DND-41 (cell line): ENCODE measurements at regions not wholly inside any gene's neighbourhood (a gene's known extent, or its start where the extent isn't known, plus 50 kb on each side); places are given as distances from the start of the nearest gene placed in this dataset.

ENCODE experiments used
- ATAC-seq: fragments of 200-7000 bp; cut with Tn5 transposase; 3 replicates; pipeline ENCODE4 v1.9.1; 2021; ENCODE audit warnings: low read depth; ENCODE audit not compliant: insufficient read depth
- DNase-seq: peaks from one replicate; pipeline ENCODE4 v3.0.0-alpha.2; 2020
- H2AFZ ChIP-seq: 2 replicates; pipeline ENCODE4 v1.6.0; 2012; ENCODE audit warnings: low read depth, low read length
- H3K27ac ChIP-seq: 2 replicates; pipeline ENCODE4 v1.5.1; 2012; ENCODE audit warnings: low read length, inconsistent platforms
- H3K27me3 ChIP-seq: fragments of 200-600 bp; sonication (generic); 2 replicates; pipeline ENCODE4 v1.6.0; 2012; ENCODE audit warnings: low read length, mild to moderate bottlenecking, inconsistent platforms; ENCODE audit not compliant: insufficient read depth, poor library complexity
- H3K36me3 ChIP-seq: 2 replicates; pipeline ENCODE4 v1.5.1; 2012; ENCODE audit warnings: low read length, inconsistent platforms; ENCODE audit not compliant: insufficient read depth
- H3K4me1 ChIP-seq: 2 replicates; pipeline ENCODE4 v1.5.1; 2012; ENCODE audit warnings: mild to moderate bottlenecking, low read length; ENCODE audit not compliant: insufficient read depth
- H3K4me2 ChIP-seq: 2 replicates; pipeline ENCODE4 v1.6.0; 2012; ENCODE audit warnings: mild to moderate bottlenecking, moderate library complexity, low read length, inconsistent platforms; ENCODE audit not compliant: insufficient read depth
- H3K4me3 ChIP-seq, 2 experiments: fragments of 200-600 bp in 1 of 2; shearing (Covaris generic) in 1 of 2; 2 replicates each; pipeline ENCODE4 v1.5.1; 2012 to 2016; ENCODE audit warnings: inconsistent platforms in 2 of 2, low read length in 2 of 2, mild to moderate bottlenecking in 2 of 2, low read depth in 1 of 2, moderate library complexity in 1 of 2
- H3K79me2 ChIP-seq: 2 replicates; pipeline ENCODE4 v1.6.0; 2012; ENCODE audit warnings: low read length, inconsistent platforms; ENCODE audit not compliant: insufficient read depth
- H3K9ac ChIP-seq: 2 replicates; pipeline ENCODE4 v1.6.0; 2012; ENCODE audit warnings: low read depth, mild to moderate bottlenecking, inconsistent platforms, low read length, moderate library complexity
- H3K9me3 ChIP-seq: 2 replicates; pipeline ENCODE4 v1.5.1; 2012; ENCODE audit warnings: low read length, moderate library complexity, mild to moderate bottlenecking, inconsistent platforms; ENCODE audit not compliant: insufficient read depth, severe bottlenecking
- H4K20me1 ChIP-seq: 2 replicates; pipeline ENCODE4 v1.6.0; 2012; ENCODE audit warnings: low read length; ENCODE audit not compliant: insufficient read depth
- EZH2 ChIP-seq: IDR thresholded peaks from 3 replicates; pipeline ENCODE4 v1.6.1; 2012; ENCODE audit warnings: borderline replicate concordance, low read depth, mild to moderate bottlenecking, moderate library complexity, low read length, inconsistent platforms; ENCODE audit not compliant: severe bottlenecking
- TF ChIP-seq, protein P1 (sequence below): IDR thresholded peaks from 2 replicates; pipeline ENCODE4 v1.5.1; 2012; ENCODE audit warnings: borderline replicate concordance, low read length, moderate library complexity, mild to moderate bottlenecking; ENCODE audit not compliant: poor library complexity, severe bottlenecking; ENCODE audit errors: extremely low read depth

DNA sequence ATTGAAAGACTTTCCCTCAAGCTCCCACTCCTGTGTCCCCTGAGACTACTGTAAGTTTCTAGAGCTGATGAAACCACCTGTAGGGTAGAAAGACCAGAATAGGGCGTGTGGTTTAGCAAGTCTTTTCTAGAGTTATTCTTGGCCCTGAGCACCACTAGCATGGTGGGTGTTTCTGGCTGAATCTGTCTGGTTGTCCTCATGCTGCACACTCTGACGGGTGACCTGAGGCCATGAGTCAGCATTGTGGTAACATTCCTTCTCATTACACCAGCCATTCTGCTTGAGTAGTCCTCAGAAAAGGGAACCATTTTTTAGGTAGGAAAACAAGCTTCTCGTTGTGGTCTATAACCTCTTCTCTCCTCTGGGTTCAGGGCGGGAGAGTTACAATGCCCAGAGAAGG, 250.3 kb downstream of the SNX13 start:
- no peak for DNase-seq
- Histone ChIP-seq H3K4me3 (no peak overlapping the region), H3K9me3 (no peaks in the 10 kb centered on the region), H3K4me2 (no peak overlapping the region), H3K9ac (no peak overlapping the region), H3K79me2 (no peaks in the 10 kb centered on the region), H2AFZ (no peak overlapping the region), H3K27me3 (no peaks in the 10 kb centered on the region), H3K36me3 (no peaks in the 10 kb centered on the region), H3K27ac (no peak overlapping the region), H4K20me1 (no peaks in the 10 kb centered on the region), H3K4me1 (no peaks in the 10 kb centered on the region)
- no peak for ATAC-seq
- no peak for TF ChIP-seq EZH2
- TF ChIP-seq, protein P1, sequence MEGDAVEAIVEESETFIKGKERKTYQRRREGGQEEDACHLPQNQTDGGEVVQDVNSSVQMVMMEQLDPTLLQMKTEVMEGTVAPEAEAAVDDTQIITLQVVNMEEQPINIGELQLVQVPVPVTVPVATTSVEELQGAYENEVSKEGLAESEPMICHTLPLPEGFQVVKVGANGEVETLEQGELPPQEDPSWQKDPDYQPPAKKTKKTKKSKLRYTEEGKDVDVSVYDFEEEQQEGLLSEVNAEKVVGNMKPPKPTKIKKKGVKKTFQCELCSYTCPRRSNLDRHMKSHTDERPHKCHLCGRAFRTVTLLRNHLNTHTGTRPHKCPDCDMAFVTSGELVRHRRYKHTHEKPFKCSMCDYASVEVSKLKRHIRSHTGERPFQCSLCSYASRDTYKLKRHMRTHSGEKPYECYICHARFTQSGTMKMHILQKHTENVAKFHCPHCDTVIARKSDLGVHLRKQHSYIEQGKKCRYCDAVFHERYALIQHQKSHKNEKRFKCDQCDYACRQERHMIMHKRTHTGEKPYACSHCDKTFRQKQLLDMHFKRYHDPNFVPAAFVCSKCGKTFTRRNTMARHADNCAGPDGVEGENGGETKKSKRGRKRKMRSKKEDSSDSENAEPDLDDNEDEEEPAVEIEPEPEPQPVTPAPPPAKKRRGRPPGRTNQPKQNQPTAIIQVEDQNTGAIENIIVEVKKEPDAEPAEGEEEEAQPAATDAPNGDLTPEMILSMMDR = no peak

DNA sequence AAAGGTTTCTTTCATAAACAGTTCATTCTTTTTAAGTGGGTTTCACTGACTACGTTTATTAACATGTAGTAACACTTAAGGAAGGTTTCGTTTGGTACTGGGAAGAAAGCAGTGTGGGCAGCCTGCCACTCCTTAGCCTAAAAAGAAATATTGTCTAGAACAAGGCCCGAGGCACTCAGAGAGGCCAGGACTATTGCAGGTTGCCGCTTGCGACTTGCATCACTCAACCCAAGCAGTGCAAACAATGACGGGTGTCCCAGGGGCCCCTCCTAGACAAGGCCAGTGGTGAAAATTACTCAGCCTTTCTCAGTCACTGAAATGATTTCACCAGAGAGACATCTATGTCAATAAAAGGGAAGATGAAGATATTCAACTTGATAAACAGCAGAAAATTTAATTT, 243.9 kb downstream of the SNX13 start:
- peaks cover 15% of the 10 kb centered on the region for H3K9me3 ChIP-seq
- no peak overlapping the region for H3K9ac ChIP-seq
- DNase-seq (no peak), ATAC-seq (no peak)
- no peak for TF ChIP-seq EZH2
- TF ChIP-seq, protein P1 = no peak
- H4K20me1 ChIP-seq = no peaks in the 10 kb centered on the region
- H3K4me2 ChIP-seq = no peak overlapping the region
- no peak overlapping the region for H3K4me3 ChIP-seq
- no peaks in the 10 kb centered on the region for H3K79me2 ChIP-seq
- H3K27me3 ChIP-seq = no peaks in the 10 kb centered on the region
- H3K27ac ChIP-seq = no peak overlapping the region
- no peaks in the 10 kb centered on the region for H3K4me1 ChIP-seq
- no peak overlapping the region for H2AFZ ChIP-seq
- no peaks in the 10 kb centered on the region for H3K36me3 ChIP-seq

DNA sequence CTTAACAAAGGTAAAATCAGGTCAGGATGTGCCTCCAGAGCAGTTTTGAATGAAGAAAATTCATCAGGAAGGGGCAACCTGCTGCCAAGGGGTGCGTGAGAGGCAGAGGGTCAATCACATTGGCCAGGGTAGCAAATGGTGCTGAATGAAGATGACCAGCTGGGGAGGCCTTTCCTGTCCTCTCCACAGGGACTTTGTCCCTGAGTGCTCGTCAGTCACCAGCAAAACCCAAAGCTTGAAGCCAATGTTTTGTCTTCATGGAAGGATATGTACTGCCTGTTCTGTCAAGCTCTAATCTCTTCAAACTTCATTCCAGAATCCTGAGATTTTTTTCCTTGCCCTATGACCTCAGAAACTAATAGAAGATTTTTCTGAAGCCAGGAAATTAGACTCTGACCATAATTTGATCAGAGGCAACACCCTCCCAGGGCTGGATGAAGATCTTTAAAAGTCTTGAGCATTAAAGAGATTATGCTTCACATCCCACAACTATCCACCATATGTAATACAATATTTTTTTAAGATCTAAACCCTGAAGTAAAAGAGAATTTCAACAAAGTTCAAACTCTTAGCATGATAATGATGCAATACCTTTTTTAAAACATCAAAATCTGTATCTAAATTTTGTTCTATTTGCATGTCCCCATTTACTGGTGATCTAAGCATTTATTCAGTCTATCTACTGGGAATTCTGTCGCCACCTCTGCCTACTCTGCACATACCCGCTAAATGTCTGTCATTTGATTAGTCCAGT, 243.0 kb downstream of the SNX13 start:
- no peak overlapping the region for H3K4me2 ChIP-seq
- H3K36me3 ChIP-seq = no peaks in the 10 kb centered on the region
- DNase-seq (no peak), ATAC-seq (no peak)
- H3K4me1 ChIP-seq = no peaks in the 10 kb centered on the region
- no peaks in the 10 kb centered on the region for H3K27me3 ChIP-seq
- no peaks in the 10 kb centered on the region for H3K79me2 ChIP-seq
- no peak overlapping the region for H3K9ac ChIP-seq
- H3K9me3 ChIP-seq = peaks cover 15% of the 10 kb centered on the region
- H3K4me3 ChIP-seq = no peak overlapping the region
- H2AFZ ChIP-seq = no peak overlapping the region
- TF ChIP-seq, protein P1 = no peak
- TF ChIP-seq EZH2 = no peak
- no peak overlapping the region for H3K27ac ChIP-seq
- H4K20me1 ChIP-seq = no peaks in the 10 kb centered on the region
